ENCODE measurements at regions not wholly inside any gene's neighbourhood (a gene's known extent, or its start where the extent isn't known, plus 50 kb on each side); places are given as distances from the start of the nearest gene placed in this dataset.

DNA sequence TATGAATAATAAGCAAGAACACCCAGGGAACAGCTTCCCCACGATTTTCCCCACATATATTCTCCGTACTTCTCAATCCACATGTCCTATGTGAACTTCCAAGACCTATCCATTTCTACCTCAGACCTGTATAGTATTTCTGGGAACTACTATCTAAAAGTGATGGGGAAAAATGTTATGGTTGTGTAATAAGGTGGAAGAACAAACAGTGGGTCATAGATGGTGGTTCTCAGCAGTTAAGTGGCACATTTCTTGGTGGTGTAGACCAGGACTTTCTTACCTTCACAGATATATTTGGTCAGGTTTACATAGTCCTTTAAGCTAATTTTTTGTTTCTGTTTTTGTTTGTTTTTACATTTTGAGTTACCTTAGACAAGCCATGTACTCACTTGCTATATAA lies 675.1 kb downstream of the GBE1 start:
- in situ Hi-C loops (cut with MboI): no loop called here
- TF ChIP-seq ZNF668 (CRISPR knock-in tag; IDR thresholded peaks at IDR 0.05) (no peak), TEAD4 (IDR thresholded peaks at IDR 0.05; ENCODE audit: low read length) (no peak), TEAD4 (CRISPR knock-in tag; IDR thresholded peaks at IDR 0.05; ENCODE audit: borderline replicate concordance) (no peak), ZNF79 (CRISPR knock-in tag; IDR thresholded peaks at IDR 0.05; ENCODE audit: low read depth) (no peak), KDM2B (CRISPR knock-in tag; IDR thresholded peaks at IDR 0.05) (no peak), LEF1 (IDR thresholded peaks at IDR 0.05) (no peak), ZNF23 (CRISPR knock-in tag; IDR thresholded peaks at IDR 0.05) (no peak), SMAD4 (CRISPR knock-in tag; conservative IDR thresholded peaks at IDR 0.05) (no peak), GATAD2A (IDR thresholded peaks at IDR 0.05) (no peak), BCOR (IDR thresholded peaks at IDR 0.05) (no peak), HOXB6 (CRISPR knock-in tag; IDR thresholded peaks at IDR 0.05; ENCODE audit: borderline replicate concordance) (no peak), MAFG (tag; conservative IDR thresholded peaks at IDR 0.05) (no peak)
- TF ChIP-seq, protein P1, sequence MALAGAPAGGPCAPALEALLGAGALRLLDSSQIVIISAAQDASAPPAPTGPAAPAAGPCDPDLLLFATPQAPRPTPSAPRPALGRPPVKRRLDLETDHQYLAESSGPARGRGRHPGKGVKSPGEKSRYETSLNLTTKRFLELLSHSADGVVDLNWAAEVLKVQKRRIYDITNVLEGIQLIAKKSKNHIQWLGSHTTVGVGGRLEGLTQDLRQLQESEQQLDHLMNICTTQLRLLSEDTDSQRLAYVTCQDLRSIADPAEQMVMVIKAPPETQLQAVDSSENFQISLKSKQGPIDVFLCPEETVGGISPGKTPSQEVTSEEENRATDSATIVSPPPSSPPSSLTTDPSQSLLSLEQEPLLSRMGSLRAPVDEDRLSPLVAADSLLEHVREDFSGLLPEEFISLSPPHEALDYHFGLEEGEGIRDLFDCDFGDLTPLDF (CRISPR knock-in tag; IDR thresholded peaks at IDR 0.05): no peak
- POLR2A ChIA-PET: no interaction called here

More for the DNA sequence above, 675.1 kb downstream of the GBE1 start:
- 0% methylated on average over 2 of the region's 2 CpGs for WGBS (ENCODE audit: insufficient coverage, low coverage, missing lambda C conversion rate)
- no peaks in the 10 kb centered on the region for H4K20me1 ChIP-seq (replicated peaks; ENCODE audit: control insufficient read depth, insufficient read depth, low read length)
- no peaks in the 10 kb centered on the region for H3K36me3 ChIP-seq (ENCODE audit: control insufficient read depth, insufficient read depth, low read length)
- no peak overlapping the region for H3K4me3 ChIP-seq
- intact Hi-C loops (cut with micrococcal nuclease): no loop called here
- CTCF ChIA-PET (ENCODE audit: low intra/inter-chr PET ratio): no interaction called here
- no TSS peak for BruUV-seq (replicated peaks)
- no peaks in the 10 kb centered on the region for H3K27me3 ChIP-seq (ENCODE audit: control insufficient read depth in 2 of 2, insufficient read depth in 2 of 2, low read length in 2 of 2)
- no peaks in the 10 kb centered on the region for H3K79me2 ChIP-seq (ENCODE audit: control insufficient read depth, insufficient read depth, low read length)
- H3K9ac ChIP-seq (ENCODE audit: insufficient read depth in 1 of 2, low read depth in 2 of 2, low read length in 2 of 2): no peak overlapping the region
- no peak overlapping the region for H3K27ac ChIP-seq (ENCODE audit: extremely low read depth, low read depth, low read length)
- no peak overlapping the region for H3K4me2 ChIP-seq (ENCODE audit: insufficient read depth, low read length)
- no peak for FAIRE-seq
- no peak for DNase-seq (ENCODE audit: extremely low read depth in 1 of 4, low spot score in 3 of 4)
- ATAC-seq: no peak
- H3K4me1 ChIP-seq (replicated peaks in 1 of 2; ENCODE audit: control insufficient read depth in 2 of 2, insufficient read depth in 2 of 2, low read length in 2 of 2): no peaks in the 10 kb centered on the region
- H3K9me3 ChIP-seq (replicated peaks; ENCODE audit: control insufficient read depth, insufficient read depth, low read depth, low read length): no peaks in the 10 kb centered on the region
- H2AFZ ChIP-seq (ENCODE audit: low read depth, low read length): no peak overlapping the region
- H3K9me1 ChIP-seq (ENCODE audit: control insufficient read depth, insufficient read depth, low read length): no peaks in the 10 kb centered on the region

Data from K562 (cell line).